MM.1S (cell line): ENCODE measurements at regions not wholly inside any gene's neighbourhood (a gene's known extent, or its start where the extent isn't known, plus 50 kb on each side); places are given as distances from the start of the nearest gene placed in this dataset.

Source experiments
- DNase-seq: peaks from one replicate; pipeline ENCODE4 v3.0.0-alpha.2; 2015
- H2AFZ ChIP-seq: fragments of 300-600 bp; sonication (generic); 2 replicates; pipeline ENCODE4 v1.6.0; 2016; ENCODE audit warnings: antibody characterized with exemption, low read length
- H3F3A ChIP-seq: fragments of 300-600 bp; sonication (generic); 2 replicates; pipeline ENCODE4 v1.6.1; 2016; ENCODE audit warnings: mild to moderate bottlenecking, antibody characterized with exemption, low read length, moderate library complexity, mixed read lengths; ENCODE audit not compliant: insufficient read depth
- H3K27ac ChIP-seq: fragments of 300-600 bp; sonication (generic); 2 replicates; pipeline ENCODE4 v1.5.1; 2016; ENCODE audit warnings: mild to moderate bottlenecking, low read length
- H3K27me3 ChIP-seq: fragments of 300-600 bp; sonication (generic); replicated peaks from 2 replicates; pipeline ENCODE4 v1.6.0; 2016; ENCODE audit warnings: low read length; ENCODE audit not compliant: insufficient read depth
- H3K36me3 ChIP-seq: fragments of 300-600 bp; sonication (generic); replicated peaks from 2 replicates; pipeline ENCODE4 v1.6.1; 2016; ENCODE audit warnings: mild to moderate bottlenecking, low read length, mixed read lengths; ENCODE audit not compliant: insufficient read depth
- H3K4me1 ChIP-seq: fragments of 300-600 bp; sonication (generic); 2 replicates; pipeline ENCODE4 v1.6.1; 2016; ENCODE audit warnings: low read length, mixed read lengths
- H3K4me2 ChIP-seq: fragments of 300-600 bp; sonication (generic); 2 replicates; pipeline ENCODE4 v1.6.0; 2016; ENCODE audit warnings: low read depth, low read length
- H3K4me3 ChIP-seq: fragments of 300-600 bp; sonication (generic); 2 replicates; pipeline ENCODE4 v1.5.1; 2016; ENCODE audit warnings: low read length, mixed read lengths
- H3K79me2 ChIP-seq: fragments of 300-600 bp; sonication (generic); 2 replicates; pipeline ENCODE4 v1.6.1; 2016; ENCODE audit warnings: mixed run types, low read length, mixed read lengths
- H3K9ac ChIP-seq: fragments of 300-600 bp; sonication (generic); 2 replicates; pipeline ENCODE4 v1.6.1; 2016; ENCODE audit warnings: low read length, mixed read lengths
- H3K9me2 ChIP-seq: fragments of 300-600 bp; sonication (generic); replicated peaks from 2 replicates; pipeline ENCODE4 v1.6.1; 2016; ENCODE audit warnings: mild to moderate bottlenecking, low read length, mixed read lengths; ENCODE audit not compliant: insufficient read depth
- H3K9me3 ChIP-seq: fragments of 300-600 bp; sonication (generic); replicated peaks from 2 replicates; pipeline ENCODE4 v1.6.1; 2016; ENCODE audit warnings: mild to moderate bottlenecking, low read length, mixed read lengths; ENCODE audit not compliant: insufficient read depth
- H4K20me1 ChIP-seq: fragments of 300-600 bp; sonication (generic); 2 replicates; pipeline ENCODE4 v1.6.1; 2016; ENCODE audit warnings: mild to moderate bottlenecking, low read length, moderate library complexity, mixed read lengths; ENCODE audit not compliant: insufficient read depth
- CTCF ChIP-seq: fragments of 300-600 bp; sonication (generic); IDR thresholded peaks from 2 replicates; pipeline ENCODE4 v1.5.1; 2016; ENCODE audit warnings: antibody characterized with exemption, low read length, mixed read lengths
- EZH2 ChIP-seq: fragments of 300-600 bp; sonication (generic); optimal IDR thresholded peaks from 2 replicates; pipeline ENCODE3; 2017; ENCODE audit warnings: low read depth, mild to moderate bottlenecking, antibody characterized with exemption, low read length, mixed read lengths
- EZH2phosphoT487 ChIP-seq: fragments of 300-600 bp; sonication (generic); IDR thresholded peaks from 2 replicates; pipeline ENCODE4 v1.6.1; 2018; ENCODE audit warnings: antibody characterized with exemption, low read length

DNA sequence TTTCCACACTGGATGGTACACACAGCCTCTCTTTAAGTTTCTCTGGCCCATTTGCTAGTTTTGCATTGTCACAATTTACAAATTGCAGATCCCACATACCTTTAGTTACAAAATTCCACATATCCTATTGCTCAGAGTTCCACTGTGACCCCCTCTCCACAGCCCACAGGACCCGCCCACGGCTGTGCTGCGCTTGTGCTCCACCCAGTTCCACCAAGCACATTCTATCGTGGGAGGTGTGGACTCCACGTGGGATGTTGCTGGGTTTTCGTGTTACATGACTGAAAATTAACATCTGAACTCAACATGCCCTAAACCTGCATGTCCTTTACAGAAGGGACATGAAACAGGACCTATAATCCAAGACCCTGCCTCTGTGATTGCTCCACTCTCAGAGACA, 423.0 kb downstream of the IRS2 start:
- TF ChIP-seq EZH2 (no peak), EZH2phosphoT487 (no peak), CTCF (no peak)
- no peak overlapping the region for H3K27ac ChIP-seq
- no peak overlapping the region for H3K4me3 ChIP-seq

GRCh38 chr13:109362616-109363015, 423.8 kb downstream of the IRS2 start:
- no peaks in the 10 kb centered on the region for H3K9me2 ChIP-seq
- H3K4me1 ChIP-seq: no peaks in the 10 kb centered on the region
- H3K4me3 ChIP-seq: no peak overlapping the region
- no peak for DNase-seq
- no peaks in the 10 kb centered on the region for H3K36me3 ChIP-seq
- no peak overlapping the region for H3K27ac ChIP-seq
- no peak overlapping the region for H3K9ac ChIP-seq
- H3K4me2 ChIP-seq: no peak overlapping the region
- H3K79me2 ChIP-seq: no peaks in the 10 kb centered on the region
- no peaks in the 10 kb centered on the region for H3K9me3 ChIP-seq
- TF ChIP-seq CTCF (no peak), EZH2 (no peak), EZH2phosphoT487 (no peak)
- H3F3A ChIP-seq: no peaks in the 10 kb centered on the region
- H2AFZ ChIP-seq: no peak overlapping the region
- H3K27me3 ChIP-seq: no peaks in the 10 kb centered on the region
- no peaks in the 10 kb centered on the region for H4K20me1 ChIP-seq

More for the DNA sequence above, 423.0 kb downstream of the IRS2 start:
- no peaks in the 10 kb centered on the region for H4K20me1 ChIP-seq
- no peaks in the 10 kb centered on the region for H3K27me3 ChIP-seq
- no peak overlapping the region for H3K4me2 ChIP-seq
- no peaks in the 10 kb centered on the region for H3K79me2 ChIP-seq
- H3K36me3 ChIP-seq: no peaks in the 10 kb centered on the region
- no peak for DNase-seq
- no peaks in the 10 kb centered on the region for H3K9me3 ChIP-seq
- no peak overlapping the region for H3K9ac ChIP-seq
- no peaks in the 10 kb centered on the region for H3K4me1 ChIP-seq
- no peak overlapping the region for H2AFZ ChIP-seq
- no peaks in the 10 kb centered on the region for H3K9me2 ChIP-seq
- no peaks in the 10 kb centered on the region for H3F3A ChIP-seq

DNA sequence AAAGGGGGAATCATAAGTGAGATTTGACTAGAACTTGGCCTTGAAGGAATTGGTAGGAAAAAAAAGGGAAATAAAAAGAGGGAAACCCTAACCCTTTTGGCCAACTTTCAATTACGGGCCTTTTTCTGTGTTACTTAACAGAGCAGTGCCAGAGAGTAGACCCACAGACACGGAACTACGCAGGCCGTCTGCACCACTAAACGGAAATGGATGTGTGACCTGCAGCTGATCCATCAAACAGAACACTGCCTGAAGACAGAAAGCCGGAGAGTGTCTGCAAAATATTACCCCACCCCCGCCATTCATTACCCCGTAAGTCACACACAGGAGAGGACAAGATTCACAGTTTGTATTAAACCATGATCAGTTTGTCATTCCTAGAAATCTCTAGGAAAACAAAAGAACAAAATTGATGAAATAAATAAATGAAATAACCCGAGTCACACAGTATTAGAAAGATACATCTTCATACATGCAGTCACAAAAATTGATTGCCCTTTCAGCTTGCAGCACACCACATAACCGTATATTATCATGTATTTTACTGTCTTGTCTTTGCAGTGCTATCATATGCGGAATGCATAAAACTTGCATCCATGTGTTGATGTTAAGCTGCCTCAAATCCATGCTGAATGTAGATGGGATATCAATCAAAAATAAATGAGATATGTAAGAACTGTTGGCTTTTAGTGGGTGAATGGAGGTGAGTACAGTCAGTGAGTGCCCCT, 424.7 kb downstream of the IRS2 start:
- Histone ChIP-seq H3K9ac (no peak overlapping the region), H3F3A (no peaks in the 10 kb centered on the region), H3K36me3 (no peaks in the 10 kb centered on the region), H3K4me1 (no peaks in the 10 kb centered on the region), H3K9me2 (no peaks in the 10 kb centered on the region), H3K4me3 (no peak overlapping the region), H3K9me3 (no peaks in the 10 kb centered on the region; the same call in 1 of the 2 replicates), H4K20me1 (no peaks in the 10 kb centered on the region), H3K4me2 (no peak overlapping the region), H3K27me3 (no peaks in the 10 kb centered on the region), H3K27ac (no peak overlapping the region), H3K79me2 (no peaks in the 10 kb centered on the region), H2AFZ (no peak overlapping the region)
- TF ChIP-seq CTCF (no peak), EZH2 (no peak)
- no peak for DNase-seq
